Central memory CD4-positive, alpha-beta T cell (primary cell): ENCODE measurements at regions not wholly inside any gene's neighbourhood (a gene's known extent, or its start where the extent isn't known, plus 50 kb on each side); places are given as distances from the start of the nearest gene placed in this dataset.
"Not testable (repeated sequence)": the region's sequence is repeated elsewhere in the genome, so short reads cannot be mapped to it uniquely, and the experiment has no call there.

Experiments
- DNase-seq: peaks from one replicate; pipeline ENCODE4 v3.0.0; 2022

DNA sequence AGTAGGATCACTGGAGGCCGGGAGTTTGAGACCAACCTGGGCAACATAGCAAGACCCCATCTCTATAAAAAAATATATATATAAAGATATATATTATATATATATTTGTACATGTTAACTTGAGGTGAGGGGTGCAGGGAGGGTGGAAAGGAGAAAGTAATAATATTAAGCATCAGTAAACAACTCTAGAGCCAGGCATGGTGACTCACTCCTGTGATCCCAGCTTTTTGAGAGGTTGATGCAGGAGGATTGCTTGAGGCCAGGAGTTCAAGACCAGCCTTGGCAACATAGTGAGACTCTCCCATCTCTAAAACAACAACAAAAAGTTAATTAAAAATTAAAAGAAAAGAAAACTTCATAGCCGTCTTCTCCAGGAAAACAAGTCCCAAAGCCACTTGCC, 61.7 kb upstream of the SMURF2 start:
- DNase-seq: no peak

DNA sequence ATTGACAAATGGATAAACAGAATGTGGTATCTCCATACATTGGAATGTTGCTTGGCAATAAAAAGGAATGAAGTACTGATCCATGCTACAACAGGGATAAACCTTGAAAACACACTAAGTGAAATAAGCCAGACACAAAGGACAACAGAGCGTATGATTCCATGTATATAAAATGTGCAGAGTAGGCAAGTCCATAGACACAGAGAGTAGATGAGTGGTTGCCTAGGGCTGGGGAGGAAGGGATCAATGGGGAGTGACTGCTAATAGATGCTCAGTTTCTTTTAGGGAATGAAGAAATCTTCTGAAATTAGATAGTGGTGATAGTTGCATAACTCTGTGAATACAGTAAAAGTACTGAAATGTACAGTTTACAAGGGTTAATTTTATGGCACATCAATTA, 59.4 kb upstream of the SMURF2 start:
- not testable (repeated sequence) for DNase-seq

DNA sequence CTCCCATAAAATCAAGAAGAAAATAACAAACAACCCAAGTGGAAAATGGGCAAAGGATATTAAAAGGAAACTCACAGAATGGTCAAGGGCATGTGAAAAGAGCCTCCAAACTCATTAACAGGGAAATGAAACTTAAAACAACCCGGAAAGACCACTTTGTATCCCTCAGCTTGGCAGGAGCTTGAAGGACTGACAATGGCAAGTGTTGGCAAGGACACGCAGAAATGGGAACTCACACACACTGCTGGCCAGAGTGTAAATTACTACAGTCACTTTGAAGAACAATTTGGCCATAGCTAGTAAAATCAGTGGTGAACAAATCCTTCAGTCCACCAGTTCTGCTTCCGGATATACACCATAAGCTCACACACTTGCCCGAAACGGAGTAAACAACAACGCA, 58.1 kb upstream of the SMURF2 start:
- not testable (repeated sequence) for DNase-seq

DNA sequence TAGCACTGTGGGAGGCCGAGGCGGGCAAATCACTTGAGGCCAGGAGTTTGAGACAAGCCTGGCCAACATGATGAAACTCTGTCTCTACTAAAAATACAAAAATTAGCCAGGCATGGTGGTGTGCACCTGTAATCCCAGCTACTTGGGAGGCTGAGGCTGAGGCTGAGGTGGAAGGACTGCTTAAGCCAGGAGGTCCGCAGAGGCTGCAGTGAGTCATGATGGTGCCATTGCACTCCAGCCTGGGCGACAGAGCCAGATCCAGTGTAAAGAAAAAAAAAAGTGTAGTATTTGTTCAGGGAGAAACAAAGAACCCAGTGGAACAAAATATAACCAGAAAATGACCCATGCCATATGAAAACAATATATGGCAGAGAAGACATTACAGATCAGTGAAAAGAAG, 57.4 kb upstream of the SMURF2 start:
- not testable (repeated sequence) for DNase-seq

DNA sequence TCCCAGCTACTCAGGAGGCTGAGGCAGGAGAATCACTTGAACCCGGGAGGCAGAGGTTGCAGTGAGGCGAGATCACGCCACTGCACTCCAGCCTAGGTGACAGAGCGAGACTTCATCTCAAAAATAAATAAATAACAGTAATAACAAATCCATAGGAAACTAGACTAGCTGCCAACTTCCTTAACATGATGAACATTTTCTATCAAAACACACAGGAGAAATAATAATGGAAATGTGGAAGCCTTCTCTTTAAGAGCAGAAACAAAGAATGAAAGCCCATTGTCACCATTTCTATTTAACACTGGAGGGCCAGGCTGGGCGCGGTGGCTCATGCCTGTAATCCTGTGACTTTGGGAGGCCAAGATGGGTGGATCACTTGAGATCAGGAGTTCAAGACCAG, 56.7 kb upstream of the SMURF2 start:
- not testable (repeated sequence) for DNase-seq

DNA sequence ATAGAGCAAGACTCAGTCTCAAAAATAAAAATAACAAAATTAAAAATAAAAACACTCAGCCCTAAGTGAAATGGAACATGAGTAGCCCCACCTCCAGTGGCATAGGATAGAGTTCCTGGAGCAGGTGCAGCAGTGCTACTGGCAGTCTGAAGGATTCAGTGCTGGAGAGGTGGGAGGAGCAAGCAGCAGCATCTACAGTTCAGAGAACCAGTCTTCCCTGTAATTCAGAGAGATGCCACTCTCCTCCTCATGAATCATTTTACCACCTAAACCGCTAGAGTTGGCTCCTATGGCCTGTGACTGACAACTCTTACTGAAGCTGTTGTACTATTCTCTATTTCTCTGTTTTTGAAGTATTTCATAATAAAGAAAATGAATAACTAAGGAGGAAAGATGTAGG, 56.0 kb upstream of the SMURF2 start:
- DNase-seq: no peak

DNA sequence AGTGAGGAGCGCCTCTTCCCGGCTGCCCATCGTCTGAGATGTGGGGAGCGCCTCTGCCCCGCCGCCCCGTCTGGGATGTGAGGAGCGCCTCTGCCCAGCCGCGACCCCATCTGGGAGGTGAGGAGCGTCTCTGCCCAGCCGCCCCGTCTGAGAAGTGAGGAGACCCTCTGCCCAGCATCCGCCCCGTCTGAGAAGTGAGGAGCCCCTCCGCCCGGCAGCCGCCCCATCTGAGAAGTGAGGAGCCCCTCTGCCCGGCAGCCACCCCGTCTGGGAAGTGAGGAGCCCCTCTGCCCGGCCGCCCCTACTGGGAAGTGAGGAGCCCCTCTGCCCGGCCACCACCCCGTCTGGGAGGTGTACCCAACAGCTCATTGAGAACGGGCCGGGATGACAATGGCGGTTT, 54.4 kb upstream of the SMURF2 start:
- not testable (repeated sequence) for DNase-seq

DNA sequence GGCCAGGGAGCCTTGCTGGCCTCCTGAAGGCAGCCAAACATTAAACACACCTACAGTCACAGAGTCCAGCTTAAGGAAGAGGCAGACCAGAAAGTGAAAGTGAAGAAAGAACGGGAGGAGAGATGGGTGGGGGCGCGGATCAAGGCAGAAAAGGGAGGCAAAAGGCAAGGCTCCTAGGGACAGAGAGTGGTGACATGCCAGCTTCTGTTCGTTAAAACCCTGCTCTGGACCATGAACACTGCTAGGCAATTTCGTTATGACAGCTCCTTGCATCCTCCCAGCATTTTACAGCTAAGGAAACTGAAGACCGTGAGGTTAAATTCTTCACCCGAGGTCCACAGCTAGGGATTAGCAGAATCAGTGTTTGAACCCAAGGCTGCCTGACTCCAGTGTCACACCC, 51.7 kb upstream of the SMURF2 start:
- DNase-seq: not testable (repeated sequence)

DNA sequence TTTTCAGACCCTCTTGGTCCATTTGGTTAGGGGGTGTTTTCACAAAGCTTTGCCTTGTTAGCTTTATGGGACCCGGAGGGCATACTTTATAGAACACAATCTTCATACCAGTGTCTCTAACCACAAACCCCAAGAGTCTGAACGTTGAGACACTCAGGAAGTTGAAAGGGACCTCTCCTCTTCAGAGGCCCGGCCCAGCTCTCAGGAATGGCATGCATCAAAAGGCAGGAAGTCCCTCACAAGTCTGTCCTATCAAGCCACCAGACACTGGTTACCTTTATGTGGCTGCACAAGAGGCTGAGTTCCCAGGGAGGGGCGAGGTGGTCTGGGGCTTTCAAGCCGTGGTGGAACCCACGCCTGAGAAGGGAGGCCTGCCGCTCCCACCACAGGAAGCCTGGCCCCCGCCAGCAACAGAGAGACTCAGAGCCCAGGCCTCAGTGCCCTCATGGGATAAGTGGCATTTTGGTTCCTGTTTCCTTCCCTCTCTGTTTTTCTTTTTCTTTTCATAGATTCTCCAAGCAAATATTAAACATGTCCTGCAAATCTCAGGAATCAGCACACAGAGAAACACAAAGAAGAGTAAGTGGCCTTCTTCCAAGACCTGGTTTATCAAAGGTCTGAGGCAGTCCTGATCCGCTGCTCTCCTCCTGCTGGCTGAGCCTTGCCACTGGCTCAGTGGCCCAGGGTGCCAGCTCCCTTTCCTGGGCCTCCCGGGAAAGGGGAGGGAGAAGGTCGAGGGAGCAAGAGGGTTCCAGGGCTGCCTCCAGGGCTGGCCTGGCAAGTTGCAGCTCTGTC, 50.6 kb upstream of the SMURF2 start:
- DNase-seq: peak; percentile 67
